ENCODE measurements at regions not wholly inside any gene's neighbourhood (a gene's known extent, or its start where the extent isn't known, plus 50 kb on each side); places are given as distances from the start of the nearest gene placed in this dataset.

DNA sequence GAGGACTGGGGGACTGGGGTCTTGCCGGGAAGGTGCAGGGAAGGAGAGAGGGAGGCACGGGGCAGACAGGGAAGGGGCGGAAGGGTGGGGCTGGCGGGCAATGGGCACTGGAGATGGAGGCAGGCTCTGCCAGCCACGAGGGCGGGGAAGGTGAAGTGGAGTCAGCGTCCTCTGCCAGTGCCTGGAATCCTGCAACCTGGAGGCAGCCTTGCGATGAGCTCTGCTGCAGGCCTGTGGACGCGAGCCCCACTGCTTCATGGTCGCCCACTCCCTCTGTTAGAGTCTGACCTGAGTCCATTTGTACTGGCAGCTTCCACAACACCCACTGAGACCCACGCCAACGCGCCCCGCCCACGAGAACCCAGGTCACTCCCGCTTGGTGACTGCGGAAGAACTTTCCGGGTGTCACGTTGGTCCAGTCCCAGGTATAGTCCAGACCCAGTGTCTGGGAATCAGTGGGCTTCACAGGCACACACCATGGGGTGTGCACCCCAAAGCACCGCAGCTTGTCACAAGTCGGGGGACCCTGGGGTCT is 106.4 kb upstream of the PPP1R26 start:
- peaks cover 27% of the 10 kb centered on the region for H3K27me3 Mint-ChIP-seq (ENCODE audit: low read depth)
- no peaks in the 10 kb centered on the region for H3K4me1 Mint-ChIP-seq (ENCODE audit: low read depth)
- H3K4me3 Mint-ChIP-seq (ENCODE audit: unreplicated experiment) = no peak overlapping the region
- H3K9me3 Mint-ChIP-seq (ENCODE audit: low read depth) = no peaks in the 10 kb centered on the region
- no peak overlapping the region for H3K27ac Mint-ChIP-seq (ENCODE audit: unreplicated experiment)
- no peak for DNase-seq (ENCODE audit: low spot score)
- H3K36me3 Mint-ChIP-seq (ENCODE audit: low read depth) = no peaks in the 10 kb centered on the region
- TF ChIP-seq CTCF (IDR thresholded peaks at IDR 0.05) = no peak

DNA sequence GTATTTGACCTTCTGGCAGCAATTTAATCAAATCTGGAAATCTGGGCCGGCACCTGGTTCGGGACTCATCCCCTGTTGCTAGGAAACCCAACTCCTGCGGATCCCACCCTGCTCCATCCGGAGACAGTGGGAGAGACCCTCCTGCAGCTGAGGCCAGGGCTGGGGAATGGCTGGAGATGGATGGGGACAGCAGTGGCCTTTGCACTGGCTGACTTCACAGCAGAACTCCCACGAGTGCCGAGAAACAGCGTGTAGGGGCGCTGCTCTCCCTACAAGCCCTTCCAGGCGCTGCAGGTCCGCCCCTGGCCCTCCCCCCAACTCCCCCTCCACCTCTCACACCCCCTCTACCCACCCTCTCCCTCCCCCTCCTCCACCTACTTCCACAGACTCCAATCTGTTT is 105.8 kb upstream of the PPP1R26 start:
- H3K36me3 Mint-ChIP-seq (ENCODE audit: low read depth) = no peaks in the 10 kb centered on the region
- DNase-seq (ENCODE audit: low spot score) = no peak
- H3K4me3 Mint-ChIP-seq (ENCODE audit: unreplicated experiment) = no peak overlapping the region
- TF ChIP-seq CTCF (IDR thresholded peaks at IDR 0.05) = no peak
- no peak overlapping the region for H3K27ac Mint-ChIP-seq (ENCODE audit: unreplicated experiment)
- H3K4me1 Mint-ChIP-seq (ENCODE audit: low read depth) = no peaks in the 10 kb centered on the region
- peaks cover 22% of the 10 kb centered on the region for H3K27me3 Mint-ChIP-seq (ENCODE audit: low read depth)
- no peaks in the 10 kb centered on the region for H3K9me3 Mint-ChIP-seq (ENCODE audit: low read depth)

- H3K27me3 Mint-ChIP-seq (ENCODE audit: low read depth) = peaks cover 20% of the 10 kb centered on the region
- no peak for DNase-seq (ENCODE audit: low spot score)
- no peak for TF ChIP-seq CTCF (IDR thresholded peaks at IDR 0.05)
- H3K36me3 Mint-ChIP-seq (ENCODE audit: low read depth) = no peaks in the 10 kb centered on the region
- H3K27ac Mint-ChIP-seq (ENCODE audit: unreplicated experiment) = no peak overlapping the region
- H3K4me3 Mint-ChIP-seq (ENCODE audit: unreplicated experiment) = no peak overlapping the region
- no peaks in the 10 kb centered on the region for H3K4me1 Mint-ChIP-seq (ENCODE audit: low read depth)
- H3K9me3 Mint-ChIP-seq (ENCODE audit: low read depth) = no peaks in the 10 kb centered on the region
These were observed 105.0 kb upstream of the PPP1R26 start for GRCh38 chr9:135374591-135374990.

GRCh38 chr9:135375001-135375400 is 104.6 kb upstream of the PPP1R26 start:
- Mint-ChIP-seq H3K27me3 (ENCODE audit: low read depth) (peaks cover 19% of the 10 kb centered on the region), H3K27ac (ENCODE audit: unreplicated experiment) (no peak overlapping the region), H3K4me1 (ENCODE audit: low read depth) (no peaks in the 10 kb centered on the region), H3K9me3 (ENCODE audit: low read depth) (no peaks in the 10 kb centered on the region), H3K4me3 (ENCODE audit: unreplicated experiment) (no peak overlapping the region), H3K36me3 (ENCODE audit: low read depth) (no peaks in the 10 kb centered on the region)
- no peak for DNase-seq (ENCODE audit: low spot score)
- no peak for TF ChIP-seq CTCF (IDR thresholded peaks at IDR 0.05)

DNA sequence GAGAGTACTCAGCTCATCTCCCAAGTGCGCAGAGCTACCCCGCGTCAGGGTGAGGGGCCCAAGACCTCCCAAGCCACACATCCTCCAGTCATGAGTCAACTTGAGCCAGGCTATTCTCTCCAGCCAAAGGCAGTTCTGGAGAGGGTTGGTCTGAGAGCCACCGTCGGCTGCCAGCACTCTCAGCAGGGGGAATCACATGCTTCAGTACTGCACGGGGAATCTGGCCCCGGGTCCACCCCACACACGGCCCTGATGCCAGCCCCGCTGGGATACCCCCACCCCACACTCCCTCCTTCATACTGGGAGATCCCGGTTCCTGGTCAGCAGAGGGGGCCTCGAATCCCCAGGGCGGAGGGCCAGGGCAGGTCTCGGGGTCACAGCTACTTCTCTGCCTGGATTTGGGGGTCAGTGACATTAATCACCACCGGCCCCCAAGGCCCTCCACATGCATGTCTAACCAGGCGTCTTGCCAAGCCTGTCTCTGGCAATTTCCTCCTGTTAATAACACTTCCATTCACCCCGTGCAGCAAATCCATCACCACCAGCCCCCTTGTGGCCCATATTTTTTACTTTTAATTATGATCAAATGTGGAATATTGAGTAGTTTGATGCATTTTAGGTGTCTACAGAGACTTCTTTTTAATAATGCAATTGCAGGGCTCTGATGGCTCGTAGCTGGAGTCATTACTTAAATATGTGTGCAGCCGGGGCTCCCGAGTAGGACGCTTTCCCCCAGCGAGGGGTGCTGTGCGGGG is 102.9 kb upstream of the PPP1R26 start:
- Mint-ChIP-seq H3K4me1 (ENCODE audit: low read depth) (no peaks in the 10 kb centered on the region), H3K27ac (ENCODE audit: unreplicated experiment) (no peak overlapping the region), H3K9me3 (ENCODE audit: low read depth) (no peaks in the 10 kb centered on the region), H3K36me3 (ENCODE audit: low read depth) (no peaks in the 10 kb centered on the region), H3K4me3 (ENCODE audit: unreplicated experiment) (no peak overlapping the region), H3K27me3 (ENCODE audit: low read depth) (peaks cover 19% of the 10 kb centered on the region)
- peak; percentile 26 for TF ChIP-seq CTCF (IDR thresholded peaks at IDR 0.05)
- no peak for DNase-seq (ENCODE audit: low spot score)
